Upper lobe of left lung (tissue), 4 donors: ENCODE measurements at regions not wholly inside any gene's neighbourhood (a gene's known extent, or its start where the extent isn't known, plus 50 kb on each side); places are given as distances from the start of the nearest gene placed in this dataset.

Source experiments
- CTCF ChIP-seq, 6 experiments: fragments of 450-650 bp in 4 of 6; fragments of 200-600 bp in 2 of 6; sonication (generic) in 2 of 6; IDR thresholded peaks; one replicate each; pipeline ENCODE4 v1.5.1; 2016 to 2019; ENCODE audit warnings: antibody characterized with exemption in 6 of 6
- POLR2AphosphoS5 ChIP-seq, 2 donors: sonication (generic); formaldehyde crosslinking; IDR thresholded peaks; one replicate each; pipeline ENCODE4 v1.5.1; 2017; ENCODE audit warnings: antibody characterized with exemption in 2 of 2

GRCh38 chr12:16884819-16885218 lies 278.9 kb upstream of the LMO3 start:
- no peak for TF ChIP-seq CTCF (IDR thresholded peaks at IDR 0.05)
- no peak for TF ChIP-seq POLR2AphosphoS5 (IDR thresholded peaks at IDR 0.05)
